HEK293 (cell line): ENCODE measurements at regions not wholly inside any gene's neighbourhood (a gene's known extent, or its start where the extent isn't known, plus 50 kb on each side); places are given as distances from the start of the nearest gene placed in this dataset.

Experiments used
- CTCF ChIA-PET: fragments of 350-600 bp; formaldehyde crosslinking; extraction: SDS; loops from one replicate; lab custom pipeline; 2021; ENCODE audit warnings: antibody characterized with exemption; lab: Yijun Ruan, JAX
- POLR2A ChIA-PET: fragments of 300-600 bp; formaldehyde crosslinking; extraction: SDS; loops from one replicate; lab custom pipeline; 2020; ENCODE audit warnings: antibody characterized with exemption, inconsistent platforms; lab: Yijun Ruan, JAX
- H3K27ac ChIP-seq: fragments of 200-500 bp; sonication (Bioruptor generic); 2 replicates; pipeline ENCODE4 v1.5.1; 2014; ENCODE audit warnings: low read depth, low read length, control low read depth, inconsistent platforms; ENCODE audit errors: extremely low read depth
- H3K36me3 ChIP-seq, 2 experiments: fragments of 200-500 bp in 1 of 2; sonication (Bioruptor generic) in 1 of 2; 1 replicate in 1 of 2; 2 replicates in 1 of 2; pipeline ENCODE4 v1.5.1; 2014 to 2017; ENCODE audit warnings: inconsistent platforms in 2 of 2, low read length in 2 of 2; ENCODE audit not compliant: control insufficient read depth in 2 of 2, insufficient read depth in 1 of 2
- H3K4me1 ChIP-seq: fragments of 200-500 bp; sonication (Bioruptor generic); 2 replicates; pipeline ENCODE4 v1.5.1; 2014; ENCODE audit warnings: mild to moderate bottlenecking, low read length, inconsistent platforms; ENCODE audit not compliant: control insufficient read depth, insufficient read depth
- H3K4me3 ChIP-seq: 2 replicates; pipeline ENCODE4 v1.5.1; 2011; ENCODE audit warnings: low read depth, mild to moderate bottlenecking, control low read depth, low read length, moderate library complexity
- H3K9me3 ChIP-seq: fragments of 200-500 bp; sonication (Bioruptor generic); 2 replicates; pipeline ENCODE4 v1.5.1; 2014; ENCODE audit warnings: low read depth, low read length, inconsistent platforms; ENCODE audit not compliant: control insufficient read depth, insufficient read depth
- AEBP2 ChIP-seq: fragments of 450-650 bp; formaldehyde crosslinking; IDR thresholded peaks from 2 replicates; pipeline ENCODE4 v1.5.1; 2016; ENCODE audit warnings: missing biosample characterization, missing genetic modification characterization, borderline replicate concordance
- GLI2 ChIP-seq: fragments of 450-650 bp; formaldehyde crosslinking; IDR thresholded peaks from 2 replicates; pipeline ENCODE4; 2017; ENCODE audit warnings: missing biosample characterization, missing genetic modification characterization, low read depth, borderline replicate concordance
- KLF9 ChIP-seq: fragments of 450-650 bp; formaldehyde crosslinking; IDR thresholded peaks from 2 replicates; pipeline ENCODE4 v1.5.1; 2016; ENCODE audit warnings: missing biosample characterization, missing genetic modification characterization, low read depth
- RBAK ChIP-seq: fragments of 450-650 bp; formaldehyde crosslinking; IDR thresholded peaks from 2 replicates; pipeline ENCODE4 v1.5.1; 2016; ENCODE audit warnings: missing biosample characterization, missing genetic modification characterization
- SALL2 ChIP-seq: fragments of 450-650 bp; formaldehyde crosslinking; IDR thresholded peaks from 2 replicates; pipeline ENCODE4 v1.5.0; 2017; ENCODE audit warnings: missing biosample characterization, mild to moderate bottlenecking, missing genetic modification characterization, borderline replicate concordance
- SCRT2 ChIP-seq: fragments of 450-650 bp; formaldehyde crosslinking; IDR thresholded peaks from 2 replicates; pipeline ENCODE4 v1.5.1; 2016; ENCODE audit warnings: missing biosample characterization, missing genetic modification characterization
- ZFP37 ChIP-seq: fragments of 450-650 bp; formaldehyde crosslinking; IDR thresholded peaks from 2 replicates; pipeline ENCODE4 v1.5.1; 2016; ENCODE audit warnings: missing biosample characterization, missing genetic modification characterization
- ZFP41 ChIP-seq: fragments of 450-650 bp; formaldehyde crosslinking; IDR thresholded peaks from 2 replicates; pipeline ENCODE4 v1.5.1; 2016; ENCODE audit warnings: missing biosample characterization, missing genetic modification characterization, borderline replicate concordance
- ZNF169 ChIP-seq: fragments of 450-650 bp; formaldehyde crosslinking; IDR thresholded peaks from 2 replicates; pipeline ENCODE4 v1.5.1; 2016; ENCODE audit warnings: missing biosample characterization, missing genetic modification characterization
- ZNF175 ChIP-seq: fragments of 450-650 bp; formaldehyde crosslinking; IDR thresholded peaks from 2 replicates; pipeline ENCODE4 v1.5.1; 2016; ENCODE audit warnings: missing biosample characterization, missing genetic modification characterization
- ZNF19 ChIP-seq: fragments of 450-650 bp; formaldehyde crosslinking; IDR thresholded peaks from 2 replicates; pipeline ENCODE4; 2016; ENCODE audit warnings: missing biosample characterization, missing genetic modification characterization, low read depth
- ZNF202 ChIP-seq: fragments of 450-650 bp; formaldehyde crosslinking; IDR thresholded peaks from 2 replicates; pipeline ENCODE4 v1.5.1; 2016; ENCODE audit warnings: missing biosample characterization, missing genetic modification characterization, borderline replicate concordance
- ZNF214 ChIP-seq: fragments of 450-650 bp; formaldehyde crosslinking; IDR thresholded peaks from 2 replicates; pipeline ENCODE4 v1.5.1; 2017; ENCODE audit warnings: missing biosample characterization, mild to moderate bottlenecking, missing genetic modification characterization, borderline replicate concordance
- ZNF335 ChIP-seq: fragments of 450-650 bp; formaldehyde crosslinking; conservative IDR thresholded peaks from 2 replicates; pipeline ENCODE4 v1.5.1; 2016; ENCODE audit warnings: missing biosample characterization, missing genetic modification characterization
- ZNF341 ChIP-seq: fragments of 450-650 bp; formaldehyde crosslinking; IDR thresholded peaks from 2 replicates; pipeline ENCODE4; 2016; ENCODE audit warnings: low read depth, missing biosample characterization, missing genetic modification characterization
- ZNF416 ChIP-seq: fragments of 450-650 bp; formaldehyde crosslinking; IDR thresholded peaks from 2 replicates; pipeline ENCODE4 v1.5.1; 2016; ENCODE audit warnings: missing biosample characterization, missing genetic modification characterization
- ZNF423 ChIP-seq: fragments of 450-650 bp; formaldehyde crosslinking; IDR thresholded peaks from 2 replicates; pipeline ENCODE4 v1.5.1; 2016; ENCODE audit warnings: missing biosample characterization, missing genetic modification characterization
- ZNF426 ChIP-seq: fragments of 450-650 bp; formaldehyde crosslinking; IDR thresholded peaks from 2 replicates; pipeline ENCODE4 v1.5.1; 2017; ENCODE audit warnings: missing biosample characterization, missing genetic modification characterization, mild to moderate bottlenecking, inconsistent platforms, moderate library complexity
- ZNF433 ChIP-seq: fragments of 450-650 bp; formaldehyde crosslinking; IDR thresholded peaks from 2 replicates; pipeline ENCODE4 v1.5.1; 2016; ENCODE audit warnings: missing biosample characterization, missing genetic modification characterization, low read depth
- ZNF514 ChIP-seq: fragments of 450-650 bp; formaldehyde crosslinking; IDR thresholded peaks from 2 replicates; pipeline ENCODE4 v1.5.1; 2016; ENCODE audit warnings: missing biosample characterization, missing genetic modification characterization
- ZNF529 ChIP-seq: fragments of 450-650 bp; formaldehyde crosslinking; IDR thresholded peaks from 2 replicates; pipeline ENCODE4 v1.5.1; 2017; ENCODE audit warnings: missing genetic modification characterization, missing biosample characterization; ENCODE audit not compliant: insufficient replicate concordance
- ZNF600 ChIP-seq: fragments of 450-650 bp; formaldehyde crosslinking; IDR thresholded peaks from 2 replicates; pipeline ENCODE4 v1.5.1; 2016; ENCODE audit warnings: missing biosample characterization, missing genetic modification characterization
- ZNF621 ChIP-seq: fragments of 450-650 bp; formaldehyde crosslinking; IDR thresholded peaks from 2 replicates; pipeline ENCODE4 v1.5.1; 2017; ENCODE audit warnings: missing biosample characterization, missing genetic modification characterization
- ZNF626 ChIP-seq: fragments of 450-650 bp; sonication (Bioruptor Pico); formaldehyde crosslinking; IDR thresholded peaks from 2 replicates; pipeline ENCODE4 v1.5.1; 2018; ENCODE audit warnings: missing biosample characterization, missing genetic modification characterization, inconsistent platforms
- ZNF658 ChIP-seq: fragments of 450-650 bp; formaldehyde crosslinking; IDR thresholded peaks from 2 replicates; pipeline ENCODE4; 2016; ENCODE audit warnings: missing biosample characterization, missing genetic modification characterization
- ZNF747 ChIP-seq: fragments of 450-650 bp; formaldehyde crosslinking; IDR thresholded peaks from 2 replicates; pipeline ENCODE4 v1.5.1; 2016; ENCODE audit warnings: missing biosample characterization, missing genetic modification characterization
- ZNF777 ChIP-seq: fragments of 450-650 bp; formaldehyde crosslinking; IDR thresholded peaks from 2 replicates; pipeline ENCODE4 v1.5.1; 2017; ENCODE audit warnings: missing biosample characterization, missing genetic modification characterization, borderline replicate concordance
- ZNF843 ChIP-seq: fragments of 450-650 bp; formaldehyde crosslinking; IDR thresholded peaks from 2 replicates; pipeline ENCODE4 v1.5.1; 2016; ENCODE audit warnings: missing biosample characterization, missing genetic modification characterization

- Histone ChIP-seq H3K4me3 (no peak overlapping the region), H3K9me3 (no peaks in the 10 kb centered on the region), H3K4me1 (no peaks in the 10 kb centered on the region), H3K27ac (no peak overlapping the region), H3K36me3 (no peaks in the 10 kb centered on the region)
- ChIA-PET CTCF (no interaction called here), POLR2A (no interaction called here)
- TF ChIP-seq ZNF426 (tag by site-specific recombination) (no peak), ZNF747 (tag by site-specific recombination) (no peak), ZNF169 (no peak), ZNF514 (tag by site-specific recombination) (no peak), ZNF341 (tag by site-specific recombination) (no peak), ZFP37 (tag by site-specific recombination) (no peak), ZNF19 (tag by site-specific recombination) (no peak), ZNF843 (tag by site-specific recombination) (no peak), ZNF423 (tag by site-specific recombination) (no peak), SALL2 (tag by site-specific recombination) (no peak), ZNF335 (tag by site-specific recombination) (no peak), ZNF658 (tag by site-specific recombination) (no peak), ZNF529 (tag by site-specific recombination) (no peak), ZNF433 (tag by site-specific recombination) (no peak)
Observed at GRCh38 chr18:1394426-1394825, 489.8 kb downstream of the ADCYAP1 start.

GRCh38 chr18:1394966-1395365 lies 490.3 kb downstream of the ADCYAP1 start:
- Histone ChIP-seq H3K4me3 (no peak overlapping the region), H3K4me1 (no peaks in the 10 kb centered on the region), H3K36me3 (no peaks in the 10 kb centered on the region)
- TF ChIP-seq ZNF416 (tag by site-specific recombination) (no peak), ZNF175 (no peak), GLI2 (no peak), AEBP2 (tag by site-specific recombination) (no peak), ZNF214 (tag by site-specific recombination) (no peak), ZNF777 (no peak), ZFP41 (tag by site-specific recombination) (no peak), KLF9 (no peak), SCRT2 (no peak), ZNF514 (tag by site-specific recombination) (no peak), ZNF202 (tag by site-specific recombination) (no peak), ZNF621 (tag by site-specific recombination) (no peak), ZNF600 (tag by site-specific recombination) (no peak), ZNF341 (tag by site-specific recombination) (no peak), RBAK (tag by site-specific recombination) (no peak), ZNF626 (tag by site-specific recombination) (no peak)
- TF ChIP-seq, all 188 proteins: peak for 0
- POLR2A ChIA-PET = no interaction called here
- CTCF ChIA-PET = no interaction called here
- H3K9me3 ChIP-seq = no peaks in the 10 kb centered on the region
- H3K27ac ChIP-seq = no peak overlapping the region
